ENCODE measurements at regions not wholly inside any gene's neighbourhood (a gene's known extent, or its start where the extent isn't known, plus 50 kb on each side); places are given as distances from the start of the nearest gene placed in this dataset.

- no peak for DNase-seq
Measured at GRCh38 chr10:78164702-78165101, 131.0 kb downstream of the RPS24 start.

- DNase-seq, result no peak
Measured at GRCh38 chr10:78165172-78165571, 131.5 kb downstream of the RPS24 start.

GRCh38 chr10:78165617-78166016, 132.0 kb downstream of the RPS24 start:
- no peak for DNase-seq

- DNase-seq, result no peak
Measured at GRCh38 chr10:78166261-78166660, 132.6 kb downstream of the RPS24 start.

GRCh38 chr10:78169214-78169613, 135.6 kb downstream of the RPS24 start:
- DNase-seq, result no peak

GRCh38 chr10:78170026-78170475, 136.4 kb downstream of the RPS24 start:
- DNase-seq, result peak; percentile 26 to 66 (median 38)

GRCh38 chr10:78171633-78172400, 138.2 kb downstream of the RPS24 start:
- DNase-seq, result no peak

GRCh38 chr10:78173360-78174015, 139.8 kb downstream of the RPS24 start:
- DNase-seq, result peak; percentile 74 to 77 (median 76)

- DNase-seq, result peak in 2 of 3 donors; percentile 5 to 22
Measured at GRCh38 chr10:78175444-78176015, 141.9 kb downstream of the RPS24 start.

- peak in 1 of 3 donors; percentile 14 for DNase-seq
Measured at GRCh38 chr10:78176320-78177317, 143.0 kb downstream of the RPS24 start.

GRCh38 chr10:78177491-78178185, 144.0 kb downstream of the RPS24 start:
- DNase-seq, result peak; percentile 70 to 84 (median 76)

- no peak for DNase-seq
Measured at GRCh38 chr10:78178397-78178796, 144.7 kb downstream of the RPS24 start.

GRCh38 chr10:78178940-78179339, 145.3 kb downstream of the RPS24 start:
- no peak for DNase-seq

- no peak for DNase-seq
Measured at GRCh38 chr10:78179886-78180705, 146.4 kb downstream of the RPS24 start.

GRCh38 chr10:78181381-78182055, 147.9 kb downstream of the RPS24 start:
- no peak for DNase-seq

GRCh38 chr10:78182841-78183240, 149.2 kb downstream of the RPS24 start:
- DNase-seq, result no peak

- DNase-seq, result no peak
Measured at GRCh38 chr10:78184851-78185692, 151.4 kb downstream of the RPS24 start.

GRCh38 chr10:78185693-78186055, 152.0 kb downstream of the RPS24 start:
- DNase-seq, result no peak

GRCh38 chr10:78186572-78186971, 152.9 kb downstream of the RPS24 start:
- no peak for DNase-seq

- DNase-seq, result no peak
Measured at GRCh38 chr10:78187371-78187770, 153.7 kb downstream of the RPS24 start.

All from suppressor macrophage treated with lipopolysaccharide for 1 hour (primary cell).